ENCODE measurements at regions not wholly inside any gene's neighbourhood (a gene's known extent, or its start where the extent isn't known, plus 50 kb on each side); places are given as distances from the start of the nearest gene placed in this dataset.

GRCh38 chr10:4538016-4538415, 288.0 kb upstream of the AKR1E2 start:
- no peak overlapping the region for H3K4me3 ChIP-seq (ENCODE audit: low read length)
- DNase-seq (ENCODE audit: low read depth) = no peak
- TF ChIP-seq CTCF (IDR thresholded peaks at IDR 0.05; ENCODE audit: insufficient read depth, low read depth, low read length, missing control alignments) = no peak

GRCh38 chr10:4535521-4535920, 290.5 kb upstream of the AKR1E2 start:
- no peak overlapping the region for H3K4me3 ChIP-seq (ENCODE audit: low read length)
- no peak for DNase-seq (ENCODE audit: low read depth)
- TF ChIP-seq CTCF (IDR thresholded peaks at IDR 0.05; ENCODE audit: insufficient read depth, low read depth, low read length, missing control alignments) = no peak

GRCh38 chr10:4533621-4534020, 292.4 kb upstream of the AKR1E2 start:
- peak; percentile 92 for DNase-seq (ENCODE audit: low read depth)
- no peak for TF ChIP-seq CTCF (IDR thresholded peaks at IDR 0.05; ENCODE audit: insufficient read depth, low read depth, low read length, missing control alignments)
- no peak overlapping the region for H3K4me3 ChIP-seq (ENCODE audit: low read length)

GRCh38 chr10:4532976-4533375, 293.0 kb upstream of the AKR1E2 start:
- DNase-seq (ENCODE audit: low read depth) = no peak
- H3K4me3 ChIP-seq (ENCODE audit: low read length) = no peak overlapping the region
- no peak for TF ChIP-seq CTCF (IDR thresholded peaks at IDR 0.05; ENCODE audit: insufficient read depth, low read depth, low read length, missing control alignments)

- DNase-seq (ENCODE audit: low read depth) = peak; percentile 80
- H3K4me3 ChIP-seq (ENCODE audit: low read length) = no peak overlapping the region
- TF ChIP-seq CTCF (IDR thresholded peaks at IDR 0.05; ENCODE audit: insufficient read depth, low read depth, low read length, missing control alignments) = no peak
Observed at GRCh38 chr10:4532467-4532866, 293.5 kb upstream of the AKR1E2 start.

GRCh38 chr10:4532011-4532410, 294.0 kb upstream of the AKR1E2 start:
- no peak overlapping the region for H3K4me3 ChIP-seq (ENCODE audit: low read length)
- no peak for TF ChIP-seq CTCF (IDR thresholded peaks at IDR 0.05; ENCODE audit: insufficient read depth, low read depth, low read length, missing control alignments)
- no peak for DNase-seq (ENCODE audit: low read depth)

- no peak for DNase-seq (ENCODE audit: low read depth)
- H3K4me3 ChIP-seq (ENCODE audit: low read length) = no peak overlapping the region
- no peak for TF ChIP-seq CTCF (IDR thresholded peaks at IDR 0.05; ENCODE audit: insufficient read depth, low read depth, low read length, missing control alignments)
Observed at GRCh38 chr10:4529266-4529665, 296.7 kb upstream of the AKR1E2 start.
